ENCODE measurements at regions not wholly inside any gene's neighbourhood (a gene's known extent, or its start where the extent isn't known, plus 50 kb on each side); places are given as distances from the start of the nearest gene placed in this dataset.

DNA sequence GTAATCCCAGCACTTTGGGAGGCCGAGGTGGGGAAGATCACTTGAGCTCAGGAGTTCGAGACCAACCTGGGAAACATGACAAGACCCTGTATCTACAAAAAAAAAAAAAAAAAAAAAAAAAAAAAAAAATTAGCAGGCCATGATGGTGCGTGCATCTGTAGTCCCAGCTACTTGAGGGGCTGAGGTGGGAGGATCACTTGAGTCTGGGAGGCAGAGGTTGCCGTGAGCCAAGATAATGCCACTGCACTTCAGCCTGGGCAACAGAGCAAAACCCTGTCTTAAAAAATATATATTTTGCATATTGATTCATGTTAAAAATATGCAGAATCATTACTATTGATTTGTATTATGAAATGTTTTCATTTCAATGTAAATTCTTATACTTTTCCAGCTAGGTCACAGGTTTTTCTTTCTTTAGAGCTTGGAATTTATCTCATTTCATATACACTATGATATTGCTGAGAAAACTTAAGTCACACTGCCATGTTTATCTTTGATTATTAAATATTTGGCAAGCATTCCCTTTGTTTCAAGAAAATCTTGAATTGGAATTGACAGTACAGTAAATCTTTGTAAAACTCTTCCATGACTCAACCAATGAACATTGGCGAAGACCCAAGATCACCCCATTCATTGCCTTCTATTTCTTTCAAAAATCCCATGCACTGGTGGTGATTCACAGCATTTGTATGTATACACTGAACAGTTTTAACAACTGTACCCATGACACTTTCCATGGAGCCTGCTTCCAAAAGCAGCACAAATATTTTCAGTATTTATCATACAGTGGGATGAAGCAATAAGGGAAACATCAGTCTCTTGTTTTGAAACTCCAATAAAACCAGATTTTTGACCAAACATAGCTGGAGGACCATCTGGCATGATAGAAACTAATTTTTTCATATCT lies 83.5 kb upstream of the TNRC6A start:
- H3K36me3 ChIP-seq (ENCODE audit: insufficient read depth, low read length): no peaks in the 10 kb centered on the region
- H3K4me3 ChIP-seq (ENCODE audit: low read depth, low read length, poor library complexity, severe bottlenecking): no peak overlapping the region
- no peaks in the 10 kb centered on the region for H3K9me2 ChIP-seq (ENCODE audit: insufficient read depth, low read length)
- no TSS peak for BruUV-seq (replicated peaks)
- no peaks in the 10 kb centered on the region for H3K9me3 ChIP-seq (ENCODE audit: low read length)
- DNase-seq (ENCODE audit: low spot score): no peak
- ChIA-PET CTCF (ENCODE audit: unreplicated experiment) (no interaction called here), POLR2A (interaction anchor here (0.9 kb wide), 1 partner anchor 14 kb away, joined by 4 read pairs; no protein-coding TSS in a partner anchor)
- intact Hi-C loops (cut with micrococcal nuclease; ENCODE audit: unreplicated experiment): no loop called here
- H3K27ac ChIP-seq (ENCODE audit: low read depth, low read length, poor library complexity, severe bottlenecking): no peak overlapping the region
- H3K4me2 ChIP-seq (ENCODE audit: low read length): no peak overlapping the region
- H3K4me1 ChIP-seq (ENCODE audit: insufficient read depth, low read length, poor library complexity, severe bottlenecking): no peaks in the 10 kb centered on the region
- H2AFZ ChIP-seq (ENCODE audit: low read length): no peak overlapping the region
- no peak for TF ChIP-seq EZH2phosphoT487 (IDR thresholded peaks at IDR 0.05; ENCODE audit: borderline replicate concordance, low read depth, low read length)
- TF ChIP-seq, protein P1, sequence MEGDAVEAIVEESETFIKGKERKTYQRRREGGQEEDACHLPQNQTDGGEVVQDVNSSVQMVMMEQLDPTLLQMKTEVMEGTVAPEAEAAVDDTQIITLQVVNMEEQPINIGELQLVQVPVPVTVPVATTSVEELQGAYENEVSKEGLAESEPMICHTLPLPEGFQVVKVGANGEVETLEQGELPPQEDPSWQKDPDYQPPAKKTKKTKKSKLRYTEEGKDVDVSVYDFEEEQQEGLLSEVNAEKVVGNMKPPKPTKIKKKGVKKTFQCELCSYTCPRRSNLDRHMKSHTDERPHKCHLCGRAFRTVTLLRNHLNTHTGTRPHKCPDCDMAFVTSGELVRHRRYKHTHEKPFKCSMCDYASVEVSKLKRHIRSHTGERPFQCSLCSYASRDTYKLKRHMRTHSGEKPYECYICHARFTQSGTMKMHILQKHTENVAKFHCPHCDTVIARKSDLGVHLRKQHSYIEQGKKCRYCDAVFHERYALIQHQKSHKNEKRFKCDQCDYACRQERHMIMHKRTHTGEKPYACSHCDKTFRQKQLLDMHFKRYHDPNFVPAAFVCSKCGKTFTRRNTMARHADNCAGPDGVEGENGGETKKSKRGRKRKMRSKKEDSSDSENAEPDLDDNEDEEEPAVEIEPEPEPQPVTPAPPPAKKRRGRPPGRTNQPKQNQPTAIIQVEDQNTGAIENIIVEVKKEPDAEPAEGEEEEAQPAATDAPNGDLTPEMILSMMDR (conservative IDR thresholded peaks at IDR 0.05; ENCODE audit: low read length): no peak
- no peaks in the 10 kb centered on the region for H4K20me1 ChIP-seq (ENCODE audit: insufficient read depth, low read length)
- H3K79me2 ChIP-seq (ENCODE audit: insufficient read depth, low read depth, low read length): no peaks in the 10 kb centered on the region

DNA sequence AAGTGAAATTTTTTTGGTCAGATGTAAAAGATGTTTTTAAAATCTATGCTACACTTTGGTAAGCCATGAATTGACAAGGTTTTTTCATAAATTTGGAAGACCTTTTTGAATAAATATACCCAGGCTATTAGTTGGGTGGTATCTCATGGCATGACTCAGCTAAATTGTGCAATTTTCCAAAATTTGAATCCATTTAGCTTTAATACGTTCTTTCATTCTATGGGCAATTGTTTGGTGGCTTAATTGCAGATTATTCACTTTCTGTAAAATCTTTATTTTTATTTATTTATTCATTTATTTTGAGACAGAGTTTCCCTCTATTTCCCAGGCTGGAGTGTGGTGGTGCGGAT lies 82.8 kb upstream of the TNRC6A start:
- Histone ChIP-seq H3K9me2 (ENCODE audit: insufficient read depth, low read length) (no peaks in the 10 kb centered on the region), H3K4me2 (ENCODE audit: low read length) (no peak overlapping the region), H3K79me2 (ENCODE audit: insufficient read depth, low read depth, low read length) (no peaks in the 10 kb centered on the region), H3K4me1 (ENCODE audit: insufficient read depth, low read length, poor library complexity, severe bottlenecking) (no peaks in the 10 kb centered on the region), H2AFZ (ENCODE audit: low read length) (no peak overlapping the region), H4K20me1 (ENCODE audit: insufficient read depth, low read length) (no peaks in the 10 kb centered on the region), H3K4me3 (ENCODE audit: low read depth, low read length, poor library complexity, severe bottlenecking) (no peak overlapping the region), H3K9me3 (ENCODE audit: low read length) (no peaks in the 10 kb centered on the region), H3K27ac (ENCODE audit: low read depth, low read length, poor library complexity, severe bottlenecking) (no peak overlapping the region), H3K36me3 (ENCODE audit: insufficient read depth, low read length) (no peaks in the 10 kb centered on the region)
- TF ChIP-seq, protein P1 (conservative IDR thresholded peaks at IDR 0.05; ENCODE audit: low read length): no peak
- TF ChIP-seq EZH2phosphoT487 (IDR thresholded peaks at IDR 0.05; ENCODE audit: borderline replicate concordance, low read depth, low read length): no peak
- BruUV-seq (replicated peaks): no TSS peak
- ChIA-PET CTCF (ENCODE audit: unreplicated experiment) (no interaction called here), POLR2A (interaction anchor here (0.6 to 0.9 kb wide), 2 partner anchors 13 to 140 kb away, joined by 3 to 4 read pairs; no protein-coding TSS in a partner anchor)
- DNase-seq (ENCODE audit: low spot score): no peak
- intact Hi-C loops (cut with micrococcal nuclease; ENCODE audit: unreplicated experiment): no loop called here

DNA sequence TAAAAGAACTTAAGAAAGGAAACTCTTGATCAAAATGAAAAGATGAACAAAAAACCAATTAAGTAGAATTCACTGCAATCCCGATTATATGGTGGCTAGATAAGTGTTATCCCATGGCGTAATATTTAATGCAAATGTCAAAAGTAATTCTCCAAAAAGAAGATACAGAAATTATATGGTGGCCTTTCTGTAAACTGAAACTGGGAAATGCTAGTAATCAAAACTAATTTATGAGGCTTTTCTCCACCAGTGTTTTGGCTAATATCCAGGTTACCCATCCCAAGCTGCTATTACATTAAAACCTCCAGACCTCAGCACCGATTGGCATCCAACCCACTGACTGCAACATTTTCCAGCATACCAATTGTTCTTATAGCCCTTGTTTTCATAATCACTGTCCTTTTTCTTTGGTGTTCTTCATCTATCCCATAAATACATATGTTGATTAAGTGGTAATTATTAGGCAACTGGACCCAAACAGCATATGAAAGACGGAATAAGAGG lies 77.2 kb upstream of the TNRC6A start:
- H3K79me2 ChIP-seq (ENCODE audit: insufficient read depth, low read depth, low read length): no peaks in the 10 kb centered on the region
- intact Hi-C loops (cut with micrococcal nuclease; ENCODE audit: unreplicated experiment): no loop called here
- ChIA-PET CTCF (ENCODE audit: unreplicated experiment) (no interaction called here), POLR2A (no interaction called here)
- no peaks in the 10 kb centered on the region for H3K9me3 ChIP-seq (ENCODE audit: low read length)
- TF ChIP-seq, protein P1 (conservative IDR thresholded peaks at IDR 0.05; ENCODE audit: low read length): no peak
- TF ChIP-seq EZH2phosphoT487 (IDR thresholded peaks at IDR 0.05; ENCODE audit: borderline replicate concordance, low read depth, low read length): no peak
- no peaks in the 10 kb centered on the region for H3K4me1 ChIP-seq (ENCODE audit: insufficient read depth, low read length, poor library complexity, severe bottlenecking)
- H3K9me2 ChIP-seq (ENCODE audit: insufficient read depth, low read length): no peaks in the 10 kb centered on the region
- no peaks in the 10 kb centered on the region for H3K36me3 ChIP-seq (ENCODE audit: insufficient read depth, low read length)
- no peak overlapping the region for H3K4me3 ChIP-seq (ENCODE audit: low read depth, low read length, poor library complexity, severe bottlenecking)
- H2AFZ ChIP-seq (ENCODE audit: low read length): no peak overlapping the region
- DNase-seq (ENCODE audit: low spot score): no peak
- no peaks in the 10 kb centered on the region for H4K20me1 ChIP-seq (ENCODE audit: insufficient read depth, low read length)
- no peak overlapping the region for H3K4me2 ChIP-seq (ENCODE audit: low read length)
- BruUV-seq (replicated peaks): no TSS peak
- no peak overlapping the region for H3K27ac ChIP-seq (ENCODE audit: low read depth, low read length, poor library complexity, severe bottlenecking)
